ENCODE measurements at regions not wholly inside any gene's neighbourhood (a gene's known extent, or its start where the extent isn't known, plus 50 kb on each side); places are given as distances from the start of the nearest gene placed in this dataset.
"Not testable (repeated sequence)": the region's sequence is repeated elsewhere in the genome, so short reads cannot be mapped to it uniquely, and the experiment has no call there.

GRCh38 chr12:43206396-43206795 lies 345.6 kb downstream of the ADAMTS20 start:
- POLR2A ChIA-PET = no interaction called here
- Mint-ChIP-seq H3K36me3 (no peaks in the 10 kb centered on the region), H3K9me3 (no peaks in the 10 kb centered on the region), H3K27me3 (no peaks in the 10 kb centered on the region), H3K4me1 (ENCODE audit: low read depth) (peaks cover 8% of the 10 kb centered on the region), H3K27ac (no peak overlapping the region), H3K4me3 (no peak overlapping the region)
- DNase-seq = no peak
- intact Hi-C loops (cut with micrococcal nuclease) = no loop called here
- CTCF ChIA-PET = no interaction called here

- H3K36me3 Mint-ChIP-seq = no peaks in the 10 kb centered on the region
- no peaks in the 10 kb centered on the region for H3K9me3 Mint-ChIP-seq
- ChIA-PET CTCF (no interaction called here), POLR2A (no interaction called here)
- H3K4me1 Mint-ChIP-seq (ENCODE audit: low read depth) = no peaks in the 10 kb centered on the region
- no peaks in the 10 kb centered on the region for H3K27me3 Mint-ChIP-seq
- no peak overlapping the region for H3K27ac Mint-ChIP-seq
- no peak for DNase-seq
- H3K4me3 Mint-ChIP-seq = no peak overlapping the region
- intact Hi-C loops (cut with micrococcal nuclease) = no loop called here
These were observed 353.4 kb downstream of the ADAMTS20 start for GRCh38 chr12:43198608-43199007.

- Mint-ChIP-seq H3K27ac (no peak overlapping the region), H3K36me3 (no peaks in the 10 kb centered on the region), H3K4me3 (no peak overlapping the region), H3K27me3 (no peaks in the 10 kb centered on the region), H3K9me3 (peaks cover 4% of the 10 kb centered on the region), H3K4me1 (ENCODE audit: low read depth) (no peaks in the 10 kb centered on the region)
- no peak for DNase-seq
- ChIA-PET POLR2A (no interaction called here), CTCF (no interaction called here)
- intact Hi-C loops (cut with micrococcal nuclease) = no loop called here
These were observed 355.6 kb downstream of the ADAMTS20 start for GRCh38 chr12:43196268-43196907.

- CTCF ChIA-PET; H3K36me3 Mint-ChIP-seq; H3K27me3 Mint-ChIP-seq; DNase-seq; H3K4me3 Mint-ChIP-seq; H3K27ac Mint-ChIP-seq; intact Hi-C loops (cut with micrococcal nuclease); POLR2A ChIA-PET; H3K4me1 Mint-ChIP-seq (ENCODE audit: low read depth): not testable (repeated sequence)
- peaks cover 10% of the 10 kb centered on the region for H3K9me3 Mint-ChIP-seq
These were observed 358.9 kb downstream of the ADAMTS20 start for GRCh38 chr12:43193096-43193495.

GRCh38 chr12:43192442-43192841 lies 359.6 kb downstream of the ADAMTS20 start:
- H3K27ac Mint-ChIP-seq; DNase-seq; H3K36me3 Mint-ChIP-seq; H3K4me1 Mint-ChIP-seq (ENCODE audit: low read depth); H3K4me3 Mint-ChIP-seq; intact Hi-C loops (cut with micrococcal nuclease); CTCF ChIA-PET; H3K27me3 Mint-ChIP-seq; POLR2A ChIA-PET: not testable (repeated sequence)
- peaks cover 10% of the 10 kb centered on the region for H3K9me3 Mint-ChIP-seq

- no peaks in the 10 kb centered on the region for H3K27me3 Mint-ChIP-seq
- POLR2A ChIA-PET = no interaction called here
- CTCF ChIA-PET = no interaction called here
- H3K36me3 Mint-ChIP-seq = no peaks in the 10 kb centered on the region
- no peak overlapping the region for H3K27ac Mint-ChIP-seq
- intact Hi-C loops (cut with micrococcal nuclease) = no loop called here
- no peaks in the 10 kb centered on the region for H3K4me1 Mint-ChIP-seq (ENCODE audit: low read depth)
- peaks cover 21% of the 10 kb centered on the region for H3K9me3 Mint-ChIP-seq
- no peak for DNase-seq
- no peak overlapping the region for H3K4me3 Mint-ChIP-seq
These were observed 371.8 kb downstream of the ADAMTS20 start for GRCh38 chr12:43180242-43180641.

GRCh38 chr12:43179486-43179885 lies 372.5 kb downstream of the ADAMTS20 start:
- CTCF ChIA-PET = no interaction called here
- Mint-ChIP-seq H3K27me3 (no peaks in the 10 kb centered on the region), H3K4me1 (ENCODE audit: low read depth) (no peaks in the 10 kb centered on the region), H3K27ac (no peak overlapping the region), H3K36me3 (no peaks in the 10 kb centered on the region), H3K9me3 (peaks cover 21% of the 10 kb centered on the region), H3K4me3 (no peak overlapping the region)
- no peak for DNase-seq
- intact Hi-C loops (cut with micrococcal nuclease) = no loop called here
- POLR2A ChIA-PET = no interaction called here

GRCh38 chr12:43177276-43177675 lies 374.7 kb downstream of the ADAMTS20 start:
- DNase-seq = no peak
- ChIA-PET POLR2A (no interaction called here), CTCF (no interaction called here)

GRCh38 chr12:43169115-43169681 lies 382.8 kb downstream of the ADAMTS20 start:
- ChIA-PET POLR2A (no interaction called here), CTCF (no interaction called here)
- Mint-ChIP-seq H3K36me3 (no peaks in the 10 kb centered on the region), H3K27me3 (no peaks in the 10 kb centered on the region), H3K4me3 (no peak overlapping the region), H3K27ac (no peak overlapping the region), H3K4me1 (ENCODE audit: low read depth) (no peaks in the 10 kb centered on the region), H3K9me3 (no peaks in the 10 kb centered on the region)
- intact Hi-C loops (cut with micrococcal nuclease) = no loop called here
- no peak for DNase-seq

More at GRCh38 chr12:43177276-43177675, 374.7 kb downstream of the ADAMTS20 start:
- intact Hi-C loops (cut with micrococcal nuclease) = no loop called here
- H3K27me3 Mint-ChIP-seq = no peaks in the 10 kb centered on the region
- H3K36me3 Mint-ChIP-seq = no peaks in the 10 kb centered on the region
- H3K4me1 Mint-ChIP-seq (ENCODE audit: low read depth) = no peaks in the 10 kb centered on the region
- H3K9me3 Mint-ChIP-seq = peaks cover 10% of the 10 kb centered on the region
- H3K27ac Mint-ChIP-seq = no peak overlapping the region
- H3K4me3 Mint-ChIP-seq = no peak overlapping the region

GRCh38 chr12:43167691-43168090 lies 384.3 kb downstream of the ADAMTS20 start:
- Mint-ChIP-seq H3K27ac (no peak overlapping the region), H3K9me3 (no peaks in the 10 kb centered on the region), H3K4me1 (ENCODE audit: low read depth) (no peaks in the 10 kb centered on the region), H3K4me3 (no peak overlapping the region), H3K27me3 (no peaks in the 10 kb centered on the region), H3K36me3 (no peaks in the 10 kb centered on the region)
- no peak for DNase-seq
- CTCF ChIA-PET = no interaction called here
- POLR2A ChIA-PET = no interaction called here
- intact Hi-C loops (cut with micrococcal nuclease) = no loop called here

- intact Hi-C loops (cut with micrococcal nuclease) = no loop called here
- no peak for DNase-seq
- ChIA-PET POLR2A (no interaction called here), CTCF (no interaction called here)
- no peak overlapping the region for H3K27ac Mint-ChIP-seq
- no peaks in the 10 kb centered on the region for H3K27me3 Mint-ChIP-seq
- H3K4me1 Mint-ChIP-seq (ENCODE audit: low read depth) = no peaks in the 10 kb centered on the region
- H3K4me3 Mint-ChIP-seq = no peak overlapping the region
- peaks cover 4% of the 10 kb centered on the region for H3K9me3 Mint-ChIP-seq
- no peaks in the 10 kb centered on the region for H3K36me3 Mint-ChIP-seq
These were observed 386.7 kb downstream of the ADAMTS20 start for GRCh38 chr12:43165351-43165750.

- CTCF ChIA-PET = no interaction called here
- Mint-ChIP-seq H3K27ac (no peak overlapping the region), H3K4me1 (ENCODE audit: low read depth) (no peaks in the 10 kb centered on the region), H3K27me3 (no peaks in the 10 kb centered on the region), H3K9me3 (peaks cover 4% of the 10 kb centered on the region), H3K36me3 (no peaks in the 10 kb centered on the region), H3K4me3 (no peak overlapping the region)
- POLR2A ChIA-PET = no interaction called here
- intact Hi-C loops (cut with micrococcal nuclease) = no loop called here
- DNase-seq = no peak
These were observed 389.9 kb downstream of the ADAMTS20 start for GRCh38 chr12:43162138-43162537.

GRCh38 chr12:43159506-43159905 lies 392.5 kb downstream of the ADAMTS20 start:
- Mint-ChIP-seq H3K27me3 (no peaks in the 10 kb centered on the region), H3K36me3 (no peaks in the 10 kb centered on the region), H3K4me3 (no peak overlapping the region), H3K27ac (no peak overlapping the region), H3K9me3 (peaks cover 4% of the 10 kb centered on the region), H3K4me1 (ENCODE audit: low read depth) (no peaks in the 10 kb centered on the region)
- DNase-seq = no peak
- ChIA-PET POLR2A (no interaction called here), CTCF (no interaction called here)
- intact Hi-C loops (cut with micrococcal nuclease) = no loop called here
